ENCODE measurements at regions not wholly inside any gene's neighbourhood (a gene's known extent, or its start where the extent isn't known, plus 50 kb on each side); places are given as distances from the start of the nearest gene placed in this dataset.
A peak's percentile ranks its signal among the peaks of the same experiment; 100 is the strongest.

DNA sequence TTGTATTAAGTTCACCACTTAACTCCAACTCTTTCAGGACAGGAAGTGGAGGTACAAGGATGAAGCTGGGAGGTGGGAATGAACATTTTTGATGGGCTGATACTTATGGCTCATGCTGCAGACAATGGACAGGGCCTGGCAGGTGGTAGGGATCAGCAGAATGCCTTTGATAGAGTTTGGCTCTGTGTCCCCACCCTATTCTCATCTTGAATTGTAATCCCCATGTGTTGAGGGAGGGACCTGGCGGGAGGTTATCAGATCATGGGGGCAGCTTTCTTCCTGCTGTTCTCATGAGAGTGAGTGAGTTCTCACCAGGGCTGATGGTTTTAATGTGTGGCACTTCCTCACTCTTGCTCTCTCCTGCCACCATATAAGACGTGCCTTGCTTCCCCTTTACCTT, 87.3 kb upstream of the PRLR start:
- no peak overlapping the region for H3K27ac ChIP-seq (ENCODE audit: insufficient read depth in 1 of 2, low read depth in 1 of 2, low read length in 2 of 2, poor library complexity in 1 of 2, severe bottlenecking in 2 of 2)
- ChIA-PET POLR2A (no interaction called here), CTCF (no interaction called here)
- peaks cover 0 to 9% (median 4%) of the 10 kb centered on the region in 4 experiments for H3K4me1 ChIP-seq (ENCODE audit: control extremely low read depth in 1 of 4, control insufficient read depth in 4 of 4, insufficient read depth in 4 of 4, low read length in 3 of 4)
- H3K36me3 ChIP-seq (ENCODE audit: control insufficient read depth in 4 of 4, insufficient read depth in 4 of 4, low read length in 3 of 4) = no peaks in the 10 kb centered on the region
- DNase-seq = peak in 1 of 3 donors; percentile 1
- no peaks in the 10 kb centered on the region for H3K27me3 ChIP-seq (replicated peaks in 2 of 5; ENCODE audit: control insufficient read depth in 4 of 5, insufficient read depth in 5 of 5, low read length in 4 of 5)
- H3K4me3 ChIP-seq (ENCODE audit: control insufficient read depth in 1 of 7, extremely low read depth in 1 of 7, insufficient read depth in 4 of 7, low read depth in 2 of 7, low read length in 6 of 7) = no peak overlapping the region
- WGBS (ENCODE audit: insufficient coverage) = 100% methylated on average over 1 of the region's 2 CpGs
- no peaks in the 10 kb centered on the region for H3K9me3 ChIP-seq (ENCODE audit: control extremely low read depth in 1 of 5, control insufficient read depth in 4 of 5, insufficient read depth in 2 of 5, low read depth in 1 of 5, low read length in 4 of 5)

- Histone ChIP-seq H3K4me3 (ENCODE audit: control insufficient read depth in 1 of 7, extremely low read depth in 1 of 7, insufficient read depth in 4 of 7, low read depth in 2 of 7, low read length in 6 of 7) (no peak overlapping the region), H3K27me3 (replicated peaks in 2 of 5; ENCODE audit: control insufficient read depth in 4 of 5, insufficient read depth in 5 of 5, low read length in 4 of 5) (no peaks in the 10 kb centered on the region), H3K36me3 (ENCODE audit: control insufficient read depth in 4 of 4, insufficient read depth in 4 of 4, low read length in 3 of 4) (no peaks in the 10 kb centered on the region), H3K9me3 (ENCODE audit: control extremely low read depth in 1 of 5, control insufficient read depth in 4 of 5, insufficient read depth in 2 of 5, low read depth in 1 of 5, low read length in 4 of 5) (no peaks in the 10 kb centered on the region), H3K27ac (ENCODE audit: insufficient read depth in 1 of 2, low read depth in 1 of 2, low read length in 2 of 2, poor library complexity in 1 of 2, severe bottlenecking in 2 of 2) (no peak overlapping the region), H3K4me1 (ENCODE audit: control extremely low read depth in 1 of 4, control insufficient read depth in 4 of 4, insufficient read depth in 4 of 4, low read length in 3 of 4) (peaks cover 0 to 9% (median 4%) of the 10 kb centered on the region in 4 experiments)
- DNase-seq = no peak
- 100% methylated on average over 3 of the region's 4 CpGs for WGBS (ENCODE audit: insufficient coverage)
- ChIA-PET CTCF (no interaction called here), POLR2A (no interaction called here)
These were observed 86.5 kb upstream of the PRLR start for GRCh38 chr5:35316611-35317274.

- POLR2A ChIA-PET = no interaction called here
- H3K9me3 ChIP-seq (ENCODE audit: control extremely low read depth in 1 of 5, control insufficient read depth in 4 of 5, insufficient read depth in 2 of 5, low read depth in 1 of 5, low read length in 4 of 5) = no peaks in the 10 kb centered on the region
- 44% methylated on average over 2 of the region's 2 CpGs for WGBS (ENCODE audit: insufficient coverage)
- H3K27me3 ChIP-seq (replicated peaks in 2 of 5; ENCODE audit: control insufficient read depth in 4 of 5, insufficient read depth in 5 of 5, low read length in 4 of 5) = peaks cover 0 to 1% (median 0%) of the 10 kb centered on the region in 5 experiments
- no peaks in the 10 kb centered on the region for H3K36me3 ChIP-seq (ENCODE audit: control insufficient read depth in 4 of 4, insufficient read depth in 4 of 4, low read length in 3 of 4)
- no peak overlapping the region for H3K27ac ChIP-seq (ENCODE audit: insufficient read depth in 1 of 2, low read depth in 1 of 2, low read length in 2 of 2, poor library complexity in 1 of 2, severe bottlenecking in 2 of 2)
- H3K4me3 ChIP-seq (ENCODE audit: control insufficient read depth in 1 of 7, extremely low read depth in 1 of 7, insufficient read depth in 4 of 7, low read depth in 2 of 7, low read length in 6 of 7) = no peak overlapping the region
- no peaks in the 10 kb centered on the region for H3K4me1 ChIP-seq (ENCODE audit: control extremely low read depth in 1 of 4, control insufficient read depth in 4 of 4, insufficient read depth in 4 of 4, low read length in 3 of 4)
- CTCF ChIA-PET = no interaction called here
- DNase-seq = peak in 1 of 3 donors; percentile 9
These were observed 83.0 kb upstream of the PRLR start for GRCh38 chr5:35313291-35313690.

DNA sequence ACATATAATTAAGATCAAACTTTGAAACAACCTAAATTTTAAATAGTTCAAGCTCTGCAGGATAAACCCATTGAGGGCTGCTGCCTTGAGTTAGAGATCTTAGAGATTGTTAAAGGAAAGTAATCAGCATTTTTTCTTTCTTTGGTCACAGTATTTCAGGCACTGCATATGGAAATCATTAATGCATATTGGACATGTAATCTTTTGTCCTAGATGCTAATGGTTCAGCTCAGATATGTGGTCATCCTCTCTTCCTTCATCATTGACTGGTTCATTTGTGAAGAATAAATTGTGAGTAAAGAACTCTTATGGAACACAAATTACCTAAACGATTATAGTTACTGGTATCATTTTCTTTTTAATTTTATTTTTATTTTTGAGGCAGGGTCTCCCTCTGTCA, 82.0 kb upstream of the PRLR start:
- Histone ChIP-seq H3K36me3 (ENCODE audit: control insufficient read depth in 4 of 4, insufficient read depth in 4 of 4, low read length in 3 of 4) (no peaks in the 10 kb centered on the region), H3K9me3 (ENCODE audit: control extremely low read depth in 1 of 5, control insufficient read depth in 4 of 5, insufficient read depth in 2 of 5, low read depth in 1 of 5, low read length in 4 of 5) (no peaks in the 10 kb centered on the region), H3K27ac (ENCODE audit: insufficient read depth in 1 of 2, low read depth in 1 of 2, low read length in 2 of 2, poor library complexity in 1 of 2, severe bottlenecking in 2 of 2) (no peak overlapping the region), H3K4me3 (ENCODE audit: control insufficient read depth in 1 of 7, extremely low read depth in 1 of 7, insufficient read depth in 4 of 7, low read depth in 2 of 7, low read length in 6 of 7) (no peak overlapping the region), H3K4me1 (ENCODE audit: control extremely low read depth in 1 of 4, control insufficient read depth in 4 of 4, insufficient read depth in 4 of 4, low read length in 3 of 4) (no peaks in the 10 kb centered on the region), H3K27me3 (replicated peaks in 2 of 5; ENCODE audit: control insufficient read depth in 4 of 5, insufficient read depth in 5 of 5, low read length in 4 of 5) (peaks cover 0 to 1% (median 0%) of the 10 kb centered on the region in 5 experiments)
- CTCF ChIA-PET = no interaction called here
- DNase-seq = no peak
- POLR2A ChIA-PET = no interaction called here
- no CpG with 5 or more reads among the region's 1 CpG for WGBS (ENCODE audit: insufficient coverage)

DNA sequence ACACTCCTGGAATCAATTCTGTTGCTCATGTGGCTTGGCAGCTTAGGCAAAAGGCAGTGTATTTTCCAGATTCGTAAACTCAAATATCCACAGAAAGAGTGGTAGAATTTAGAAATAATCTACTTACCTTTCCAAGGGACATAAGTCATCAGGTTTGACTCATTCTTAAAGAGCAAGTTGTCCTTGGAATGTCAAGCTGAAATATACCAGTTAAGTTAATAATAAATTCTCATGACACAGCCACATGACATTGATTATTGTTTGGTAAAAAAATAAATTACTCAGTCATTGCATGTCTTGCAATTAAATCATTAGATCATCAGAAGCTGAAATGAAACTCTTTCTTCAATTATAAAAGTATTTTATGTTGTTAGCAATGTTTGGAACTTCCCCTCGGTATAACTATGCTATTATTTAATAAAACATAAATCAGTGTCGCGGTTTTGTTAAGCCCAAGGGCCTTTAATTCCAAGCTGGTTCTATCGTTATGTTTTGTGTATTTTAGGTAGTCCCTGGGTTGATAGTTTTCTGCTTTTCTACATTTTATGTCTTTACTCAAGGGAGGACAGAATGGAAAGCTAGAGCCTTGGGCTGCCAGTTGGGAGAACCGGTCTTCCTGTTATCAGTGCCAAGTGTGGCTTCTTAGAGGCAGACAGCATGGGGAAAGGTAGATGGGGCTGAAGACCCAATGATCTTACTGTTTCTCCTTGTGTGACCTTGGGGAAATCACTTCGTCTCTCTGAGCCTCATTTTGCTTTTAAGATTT, 79.3 kb upstream of the PRLR start:
- Histone ChIP-seq H3K9me3 (ENCODE audit: control extremely low read depth in 1 of 5, control insufficient read depth in 4 of 5, insufficient read depth in 2 of 5, low read depth in 1 of 5, low read length in 4 of 5) (no peaks in the 10 kb centered on the region), H3K36me3 (ENCODE audit: control insufficient read depth in 4 of 4, insufficient read depth in 4 of 4, low read length in 3 of 4) (no peaks in the 10 kb centered on the region), H3K4me1 (ENCODE audit: control extremely low read depth in 1 of 4, control insufficient read depth in 4 of 4, insufficient read depth in 4 of 4, low read length in 3 of 4) (no peaks in the 10 kb centered on the region), H3K27me3 (replicated peaks in 2 of 5; ENCODE audit: control insufficient read depth in 4 of 5, insufficient read depth in 5 of 5, low read length in 4 of 5) (peaks cover 0 to 1% (median 0%) of the 10 kb centered on the region in 5 experiments), H3K27ac (ENCODE audit: insufficient read depth in 1 of 2, low read depth in 1 of 2, low read length in 2 of 2, poor library complexity in 1 of 2, severe bottlenecking in 2 of 2) (no peak overlapping the region), H3K4me3 (ENCODE audit: control insufficient read depth in 1 of 7, extremely low read depth in 1 of 7, insufficient read depth in 4 of 7, low read depth in 2 of 7, low read length in 6 of 7) (no peak overlapping the region)
- 95% methylated on average over 2 of the region's 7 CpGs for WGBS (ENCODE audit: insufficient coverage)
- DNase-seq = no peak
- ChIA-PET CTCF (interaction anchor here (1.1 kb wide), 1 partner anchor 51 kb away, joined by 3 read pairs; no protein-coding TSS in a partner anchor), POLR2A (no interaction called here)

DNA sequence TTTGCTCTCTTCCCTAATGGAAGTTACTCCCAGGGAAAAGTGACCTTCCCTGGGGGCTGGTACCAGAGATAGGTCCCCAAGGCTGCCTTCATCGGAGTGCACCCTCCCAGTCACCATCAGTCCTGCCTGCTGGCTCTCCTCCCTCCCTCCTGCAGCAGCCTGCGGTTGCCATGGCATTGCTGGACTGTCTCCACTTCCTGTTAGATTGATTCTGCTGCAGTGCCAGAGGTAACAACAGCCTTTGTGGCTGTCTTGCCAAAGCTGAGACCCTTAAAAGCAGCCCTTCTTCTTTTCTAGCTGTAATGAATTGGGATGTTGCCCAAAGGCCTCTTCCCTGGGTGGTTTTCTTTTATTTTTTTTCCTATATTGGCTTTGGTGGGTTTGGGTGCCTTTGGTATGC, 78.1 kb upstream of the PRLR start:
- H3K9me3 ChIP-seq (ENCODE audit: control extremely low read depth in 1 of 5, control insufficient read depth in 4 of 5, insufficient read depth in 2 of 5, low read depth in 1 of 5, low read length in 4 of 5) = no peaks in the 10 kb centered on the region
- ChIA-PET POLR2A (no interaction called here), CTCF (no interaction called here)
- no peaks in the 10 kb centered on the region for H3K4me1 ChIP-seq (ENCODE audit: control extremely low read depth in 1 of 4, control insufficient read depth in 4 of 4, insufficient read depth in 4 of 4, low read length in 3 of 4)
- peak in 1 of 3 donors; percentile 16 for DNase-seq
- no peak overlapping the region for H3K27ac ChIP-seq (ENCODE audit: insufficient read depth in 1 of 2, low read depth in 1 of 2, low read length in 2 of 2, poor library complexity in 1 of 2, severe bottlenecking in 2 of 2)
- H3K27me3 ChIP-seq (replicated peaks in 2 of 5; ENCODE audit: control insufficient read depth in 4 of 5, insufficient read depth in 5 of 5, low read length in 4 of 5) = peaks cover 0 to 1% (median 0%) of the 10 kb centered on the region in 5 experiments
- no peaks in the 10 kb centered on the region for H3K36me3 ChIP-seq (ENCODE audit: control insufficient read depth in 4 of 4, insufficient read depth in 4 of 4, low read length in 3 of 4)
- H3K4me3 ChIP-seq (ENCODE audit: control insufficient read depth in 1 of 7, extremely low read depth in 1 of 7, insufficient read depth in 4 of 7, low read depth in 2 of 7, low read length in 6 of 7) = no peak overlapping the region
- WGBS (ENCODE audit: insufficient coverage) = 58% methylated on average over 2 of the region's 2 CpGs

DNA sequence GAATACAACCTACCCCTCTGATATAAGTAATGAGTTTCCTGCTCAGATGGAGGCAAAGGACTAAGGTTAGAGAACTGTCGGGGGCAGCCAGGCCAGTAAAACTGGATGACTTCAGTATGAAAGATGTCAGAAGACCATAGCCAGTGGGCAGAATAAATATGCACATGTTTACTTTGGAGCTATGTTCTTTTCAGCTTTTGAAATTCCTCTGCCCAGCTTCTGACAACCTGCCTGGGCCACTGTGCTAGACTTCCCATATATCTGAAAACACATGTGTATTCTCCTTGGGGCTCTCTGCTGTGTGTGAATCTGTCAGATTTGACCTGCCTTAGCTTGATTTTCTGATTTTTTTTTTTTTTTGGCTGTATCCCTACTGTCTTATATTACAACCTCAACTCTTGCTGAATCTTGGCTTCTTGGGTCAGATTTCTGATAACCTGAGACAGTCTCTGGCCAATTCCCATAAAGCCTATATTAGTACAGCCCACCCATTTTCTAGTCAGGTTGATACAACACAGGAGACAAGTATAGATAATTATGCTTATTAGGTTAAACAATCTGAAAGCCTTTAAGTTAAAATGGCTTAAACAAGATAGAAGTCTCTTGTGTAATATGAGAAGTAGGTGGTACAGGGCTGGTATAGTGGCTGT, 76.6 kb upstream of the PRLR start:
- ChIA-PET CTCF (no interaction called here), POLR2A (no interaction called here)
- Histone ChIP-seq H3K9me3 (ENCODE audit: control extremely low read depth in 1 of 5, control insufficient read depth in 4 of 5, insufficient read depth in 2 of 5, low read depth in 1 of 5, low read length in 4 of 5) (no peaks in the 10 kb centered on the region), H3K4me1 (ENCODE audit: control extremely low read depth in 1 of 4, control insufficient read depth in 4 of 4, insufficient read depth in 4 of 4, low read length in 3 of 4) (no peaks in the 10 kb centered on the region), H3K27me3 (replicated peaks in 2 of 5; ENCODE audit: control insufficient read depth in 4 of 5, insufficient read depth in 5 of 5, low read length in 4 of 5) (peaks cover 0 to 1% (median 0%) of the 10 kb centered on the region in 5 experiments), H3K27ac (ENCODE audit: insufficient read depth in 1 of 2, low read depth in 1 of 2, low read length in 2 of 2, poor library complexity in 1 of 2, severe bottlenecking in 2 of 2) (no peak overlapping the region), H3K4me3 (ENCODE audit: control insufficient read depth in 1 of 7, extremely low read depth in 1 of 7, insufficient read depth in 4 of 7, low read depth in 2 of 7, low read length in 6 of 7) (no peak overlapping the region), H3K36me3 (ENCODE audit: control insufficient read depth in 4 of 4, insufficient read depth in 4 of 4, low read length in 3 of 4) (no peaks in the 10 kb centered on the region)
- 100% methylated on average over 1 of the region's 1 CpG for WGBS (ENCODE audit: insufficient coverage)
- DNase-seq = no peak
